OCI-LY1 (cell line): ENCODE measurements at regions not wholly inside any gene's neighbourhood (a gene's known extent, or its start where the extent isn't known, plus 50 kb on each side); places are given as distances from the start of the nearest gene placed in this dataset.

Source experiments
- EZH2 ChIP-seq: fragments of 200-600 bp; sonication (generic), shearing (Covaris generic); IDR thresholded peaks from 2 replicates; pipeline ENCODE4 v1.8.0; 2017; ENCODE audit warnings: borderline replicate concordance, mixed run types, mild to moderate bottlenecking, antibody characterized with exemption, low read length, moderate library complexity, mixed read lengths
- TF ChIP-seq, protein P1 (sequence below): fragments of 200-600 bp; sonication (generic), shearing (Covaris generic); IDR thresholded peaks from 2 replicates; pipeline ENCODE4 v1.5.1; 2017; ENCODE audit warnings: mild to moderate bottlenecking, antibody characterized with exemption, low read length, moderate library complexity, mixed read lengths

DNA sequence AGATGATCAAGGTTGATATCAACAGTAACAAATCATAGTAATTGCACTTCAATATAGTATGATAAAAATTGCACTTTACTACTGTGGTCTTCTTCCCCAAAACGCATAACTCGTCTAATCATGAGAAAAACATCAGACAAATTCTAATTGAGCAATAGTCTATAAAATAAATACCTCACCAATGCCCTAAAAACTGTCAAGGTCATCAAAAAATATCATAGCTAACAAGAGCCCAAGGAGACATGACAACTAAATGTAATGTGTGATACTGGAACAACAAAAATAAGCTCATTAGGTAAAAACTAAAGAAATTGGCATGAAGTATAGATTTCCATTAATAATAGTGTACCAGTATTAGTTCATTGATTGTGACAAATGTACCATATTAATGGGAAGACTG, 85.6 kb upstream of the LRRC3B start:
- TF ChIP-seq, protein P1, sequence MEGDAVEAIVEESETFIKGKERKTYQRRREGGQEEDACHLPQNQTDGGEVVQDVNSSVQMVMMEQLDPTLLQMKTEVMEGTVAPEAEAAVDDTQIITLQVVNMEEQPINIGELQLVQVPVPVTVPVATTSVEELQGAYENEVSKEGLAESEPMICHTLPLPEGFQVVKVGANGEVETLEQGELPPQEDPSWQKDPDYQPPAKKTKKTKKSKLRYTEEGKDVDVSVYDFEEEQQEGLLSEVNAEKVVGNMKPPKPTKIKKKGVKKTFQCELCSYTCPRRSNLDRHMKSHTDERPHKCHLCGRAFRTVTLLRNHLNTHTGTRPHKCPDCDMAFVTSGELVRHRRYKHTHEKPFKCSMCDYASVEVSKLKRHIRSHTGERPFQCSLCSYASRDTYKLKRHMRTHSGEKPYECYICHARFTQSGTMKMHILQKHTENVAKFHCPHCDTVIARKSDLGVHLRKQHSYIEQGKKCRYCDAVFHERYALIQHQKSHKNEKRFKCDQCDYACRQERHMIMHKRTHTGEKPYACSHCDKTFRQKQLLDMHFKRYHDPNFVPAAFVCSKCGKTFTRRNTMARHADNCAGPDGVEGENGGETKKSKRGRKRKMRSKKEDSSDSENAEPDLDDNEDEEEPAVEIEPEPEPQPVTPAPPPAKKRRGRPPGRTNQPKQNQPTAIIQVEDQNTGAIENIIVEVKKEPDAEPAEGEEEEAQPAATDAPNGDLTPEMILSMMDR: no peak
- no peak for TF ChIP-seq EZH2
